Mesendoderm (in vitro differentiated cells): ENCODE measurements at regions not wholly inside any gene's neighbourhood (a gene's known extent, or its start where the extent isn't known, plus 50 kb on each side); places are given as distances from the start of the nearest gene placed in this dataset.
"Not testable (repeated sequence)": the region's sequence is repeated elsewhere in the genome, so short reads cannot be mapped to it uniquely, and the experiment has no call there.

Experiments
- DNase-seq: peaks from one replicate; pipeline ENCODE4 v3.0.0; 2013
- H2AK5ac ChIP-seq: 2 replicates; pipeline ENCODE4 v1.6.1; 2013; ENCODE audit warnings: low read length, inconsistent platforms
- H2BK120ac ChIP-seq: 2 replicates; pipeline ENCODE4 v1.6.1; 2013; ENCODE audit warnings: low read depth, mild to moderate bottlenecking, low read length, moderate library complexity, mixed read lengths
- H2BK15ac ChIP-seq: replicated peaks from 2 replicates; pipeline ENCODE4 v1.6.1; 2013; ENCODE audit warnings: low read depth, mild to moderate bottlenecking, moderate library complexity
- H2BK5ac ChIP-seq: 2 replicates; pipeline ENCODE4 v1.6.1; 2013; ENCODE audit warnings: low read length, inconsistent platforms
- H3K18ac ChIP-seq: 2 replicates; pipeline ENCODE4 v1.6.1; 2013; ENCODE audit warnings: mild to moderate bottlenecking, low read length, mixed read lengths
- H3K23ac ChIP-seq: one replicate; pipeline ENCODE4 v1.6.1; 2013; ENCODE audit warnings: low read length
- H3K27ac ChIP-seq: 2 replicates; pipeline ENCODE4 v1.5.1; 2013; ENCODE audit warnings: low read depth, mild to moderate bottlenecking, inconsistent platforms, low read length, moderate library complexity
- H3K27me3 ChIP-seq: 2 replicates; pipeline ENCODE4 v1.6.1; 2013; ENCODE audit warnings: low read length, control low read depth, mild to moderate bottlenecking, inconsistent platforms; ENCODE audit not compliant: insufficient read depth, poor library complexity
- H3K36me3 ChIP-seq: 2 replicates; pipeline ENCODE4 v1.6.1; 2013; ENCODE audit warnings: low read length, inconsistent platforms; ENCODE audit not compliant: control insufficient read depth, insufficient read depth
- H3K4ac ChIP-seq: one replicate; pipeline ENCODE4 v1.6.1; 2013; ENCODE audit warnings: low read depth, mild to moderate bottlenecking, low read length, moderate library complexity
- H3K4me1 ChIP-seq: 2 replicates; pipeline ENCODE4 v1.6.1; 2013; ENCODE audit warnings: low read depth, low read length, inconsistent platforms; ENCODE audit not compliant: control insufficient read depth
- H3K4me2 ChIP-seq: 2 replicates; pipeline ENCODE4 v1.6.1; 2013; ENCODE audit warnings: low read length
- H3K4me3 ChIP-seq: 2 replicates; pipeline ENCODE4 v1.5.1; 2013; ENCODE audit warnings: mild to moderate bottlenecking, low read length
- H3K56ac ChIP-seq: one replicate; pipeline ENCODE4 v1.6.1; 2013; ENCODE audit warnings: low read length
- H3K79me1 ChIP-seq: 2 replicates; pipeline ENCODE4 v1.6.1; 2013; ENCODE audit warnings: low read length, inconsistent platforms
- H3K79me2 ChIP-seq: 2 replicates; pipeline ENCODE4 v1.6.1; 2013; ENCODE audit warnings: mild to moderate bottlenecking, low read length; ENCODE audit not compliant: control insufficient read depth, insufficient read depth
- H3K9ac ChIP-seq: 2 replicates; pipeline ENCODE4 v1.6.1; 2013; ENCODE audit warnings: low read length, inconsistent platforms
- H4K5ac ChIP-seq: one replicate; pipeline ENCODE4 v1.6.1; 2013; ENCODE audit warnings: low read length
- H4K8ac ChIP-seq: one replicate; pipeline ENCODE4 v1.6.1; 2013; ENCODE audit warnings: low read depth, mild to moderate bottlenecking, control low read depth, low read length, moderate library complexity
- WGBS: extraction: QIAGEN DNeasy Blood & Tissue Kit; methylation state at CpG from one replicate; pipeline ENCODE4 v1.1.7; 2013; ENCODE audit warnings: low lambda C conversion rate, missing lambda C conversion rate; ENCODE audit not compliant: insufficient coverage; ENCODE audit errors: extremely low coverage; 5-methylcytosine and 5-hydroxymethylcytosine counted together

DNA sequence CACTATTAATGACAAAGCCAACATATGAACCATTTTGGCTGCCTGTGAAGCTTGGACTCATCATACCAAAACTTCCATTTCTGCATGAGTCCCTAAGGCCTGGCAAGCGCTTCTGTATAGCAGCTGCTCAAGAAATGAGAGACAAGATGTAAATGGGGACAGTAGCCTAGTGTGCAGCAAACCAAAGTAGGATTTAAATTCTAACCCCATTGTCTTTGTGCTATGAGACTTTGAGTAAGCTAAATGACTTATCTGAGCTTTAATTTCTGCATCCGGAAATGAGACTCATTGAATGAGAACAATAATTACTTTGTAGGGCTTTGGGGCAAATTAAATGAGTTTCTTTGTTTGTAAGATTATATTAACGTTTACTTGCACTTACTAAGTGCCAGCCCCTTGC lies 536.4 kb upstream of the CDH7 start:
- Histone ChIP-seq H3K4me3 (no peak overlapping the region), H3K9ac (no peak overlapping the region), H3K4me2 (no peak overlapping the region), H2BK15ac (no peak overlapping the region), H3K4ac (no peak overlapping the region), H4K8ac (no peak overlapping the region), H3K4me1 (no peaks in the 10 kb centered on the region), H3K36me3 (no peaks in the 10 kb centered on the region), H4K5ac (no peak overlapping the region), H3K23ac (no peak overlapping the region), H3K18ac (no peak overlapping the region), H2BK120ac (no peak overlapping the region), H3K79me2 (no peaks in the 10 kb centered on the region), H3K79me1 (no peaks in the 10 kb centered on the region), H3K27ac (no peak overlapping the region), H2AK5ac (no peak overlapping the region), H3K56ac (no peak overlapping the region), H3K27me3 (no peaks in the 10 kb centered on the region), H2BK5ac (no peak overlapping the region)
- WGBS, result no CpG with 5 or more reads among the region's 3 CpGs
- DNase-seq, result no peak

GRCh38 chr18:65206551-65207260 lies 544.1 kb upstream of the CDH7 start:
- H3K23ac ChIP-seq, result no peak overlapping the region
- H2BK120ac ChIP-seq, result no peak overlapping the region
- no peak overlapping the region for H2BK15ac ChIP-seq
- no CpG with 5 or more reads among the region's 24 CpGs for WGBS
- H3K27ac ChIP-seq, result no peak overlapping the region
- H3K36me3 ChIP-seq, result no peaks in the 10 kb centered on the region
- no peak overlapping the region for H3K56ac ChIP-seq
- no peak overlapping the region for H3K4me2 ChIP-seq
- no peaks in the 10 kb centered on the region for H3K27me3 ChIP-seq
- H3K79me1 ChIP-seq, result no peaks in the 10 kb centered on the region
- no peaks in the 10 kb centered on the region for H3K4me1 ChIP-seq
- no peak overlapping the region for H4K8ac ChIP-seq
- H2BK5ac ChIP-seq, result no peak overlapping the region
- no peak overlapping the region for H4K5ac ChIP-seq
- no peak overlapping the region for H2AK5ac ChIP-seq
- no peak overlapping the region for H3K4me3 ChIP-seq
- H3K79me2 ChIP-seq, result no peaks in the 10 kb centered on the region
- H3K18ac ChIP-seq, result no peak overlapping the region
- H3K4ac ChIP-seq, result no peak overlapping the region
- H3K9ac ChIP-seq, result no peak overlapping the region
- DNase-seq, result peak; percentile 49

GRCh38 chr18:65202091-65202490 lies 548.7 kb upstream of the CDH7 start:
- no peak overlapping the region for H2BK15ac ChIP-seq
- H3K27me3 ChIP-seq, result no peaks in the 10 kb centered on the region
- H3K4me1 ChIP-seq, result no peaks in the 10 kb centered on the region
- WGBS, result no CpG with 5 or more reads among the region's 4 CpGs
- no peak overlapping the region for H4K8ac ChIP-seq
- H3K18ac ChIP-seq, result no peak overlapping the region
- no peaks in the 10 kb centered on the region for H3K79me1 ChIP-seq
- H2AK5ac ChIP-seq, result no peak overlapping the region
- no peak overlapping the region for H2BK120ac ChIP-seq
- no peak overlapping the region for H2BK5ac ChIP-seq
- no peak overlapping the region for H3K4me2 ChIP-seq
- H3K27ac ChIP-seq, result no peak overlapping the region
- no peak overlapping the region for H3K23ac ChIP-seq
- H3K79me2 ChIP-seq, result no peaks in the 10 kb centered on the region
- no peak overlapping the region for H3K9ac ChIP-seq
- H4K5ac ChIP-seq, result no peak overlapping the region
- no peak overlapping the region for H3K4me3 ChIP-seq
- no peak for DNase-seq
- no peaks in the 10 kb centered on the region for H3K36me3 ChIP-seq
- no peak overlapping the region for H3K56ac ChIP-seq
- no peak overlapping the region for H3K4ac ChIP-seq

DNA sequence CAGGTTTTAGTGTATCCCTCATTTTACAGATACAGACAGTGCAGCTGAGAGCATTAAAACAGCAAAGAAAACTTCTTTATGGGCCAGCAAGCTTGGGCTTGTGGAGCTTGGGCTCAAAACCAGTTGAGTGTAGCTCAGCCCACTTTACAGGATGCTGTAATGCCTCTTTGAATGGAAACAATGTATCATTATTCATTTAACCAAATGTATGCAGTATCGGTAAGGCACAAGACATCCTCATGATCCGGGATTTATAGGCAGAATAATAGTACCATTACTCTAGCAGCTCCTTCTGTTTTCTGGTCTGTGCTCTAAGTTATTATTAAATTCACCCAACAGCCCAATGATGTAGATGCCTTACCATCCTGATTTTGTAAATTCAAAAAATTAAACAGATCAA lies 575.1 kb upstream of the CDH7 start:
- WGBS, result no CpG with 5 or more reads among the region's 2 CpGs
- no peak overlapping the region for H3K18ac ChIP-seq

GRCh38 chr18:65162086-65162485 lies 588.7 kb upstream of the CDH7 start:
- H2BK120ac ChIP-seq, H4K5ac ChIP-seq, H3K18ac ChIP-seq, H3K4ac ChIP-seq, H3K56ac ChIP-seq, H4K8ac ChIP-seq, H2BK15ac ChIP-seq, H3K4me3 ChIP-seq, H3K9ac ChIP-seq, H3K79me1 ChIP-seq, H3K27ac ChIP-seq, H3K4me2 ChIP-seq, H3K4me1 ChIP-seq, H3K79me2 ChIP-seq, H3K27me3 ChIP-seq, H2BK5ac ChIP-seq, H2AK5ac ChIP-seq, H3K36me3 ChIP-seq, H3K23ac ChIP-seq, DNase-seq: not testable (repeated sequence)
- no CpG with 5 or more reads among the region's 13 CpGs for WGBS

More for the DNA sequence above, 575.1 kb upstream of the CDH7 start:
- H2BK120ac ChIP-seq, result no peak overlapping the region
- no peak overlapping the region for H3K23ac ChIP-seq
- no peak overlapping the region for H3K4ac ChIP-seq
- H2BK5ac ChIP-seq, result no peak overlapping the region
- H4K5ac ChIP-seq, result no peak overlapping the region
- H3K79me1 ChIP-seq, result no peaks in the 10 kb centered on the region
- H4K8ac ChIP-seq, result no peak overlapping the region
- H3K4me1 ChIP-seq, result no peaks in the 10 kb centered on the region
- no peak overlapping the region for H2BK15ac ChIP-seq
- H2AK5ac ChIP-seq, result no peak overlapping the region
- no peak overlapping the region for H3K56ac ChIP-seq
- H3K79me2 ChIP-seq, result no peaks in the 10 kb centered on the region
- H3K27ac ChIP-seq, result no peak overlapping the region
- no peaks in the 10 kb centered on the region for H3K36me3 ChIP-seq
- H3K4me2 ChIP-seq, result no peak overlapping the region
- H3K4me3 ChIP-seq, result no peak overlapping the region
- no peak for DNase-seq
- H3K27me3 ChIP-seq, result no peaks in the 10 kb centered on the region
- no peak overlapping the region for H3K9ac ChIP-seq

DNA sequence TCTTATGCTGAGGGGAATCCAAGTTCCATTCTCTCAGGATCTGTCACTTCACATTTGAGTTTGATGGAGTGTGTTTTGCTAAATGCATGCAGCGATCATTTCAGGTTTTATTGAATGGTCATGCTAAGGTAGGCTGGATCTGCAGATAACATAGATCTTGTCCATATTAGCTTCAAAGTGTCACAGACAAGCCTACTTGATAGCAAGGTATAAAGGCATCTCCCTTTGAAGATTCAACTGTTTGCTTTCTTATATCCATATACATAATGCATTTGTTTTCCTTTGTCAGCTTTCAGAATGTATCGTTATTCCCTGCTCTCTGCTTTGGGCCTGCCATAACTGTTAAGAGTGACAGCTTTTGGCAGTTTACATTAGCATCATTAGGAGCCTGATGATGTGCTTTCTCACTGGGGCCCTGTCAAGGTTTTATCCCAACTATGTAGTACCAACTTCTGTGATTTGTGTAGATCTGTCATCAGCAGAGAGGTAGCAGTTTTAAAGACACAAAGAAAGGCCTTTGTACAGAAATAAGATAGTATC lies 604.3 kb upstream of the CDH7 start:
- no peak overlapping the region for H3K9ac ChIP-seq
- H3K27me3 ChIP-seq, result no peaks in the 10 kb centered on the region
- H3K4ac ChIP-seq, result no peak overlapping the region
- no peaks in the 10 kb centered on the region for H3K79me2 ChIP-seq
- H3K79me1 ChIP-seq, result no peaks in the 10 kb centered on the region
- H3K4me3 ChIP-seq, result no peak overlapping the region
- no peak overlapping the region for H4K8ac ChIP-seq
- no peak overlapping the region for H2BK120ac ChIP-seq
- no peak overlapping the region for H3K18ac ChIP-seq
- H3K4me2 ChIP-seq, result no peak overlapping the region
- WGBS, result no CpG with 5 or more reads among the region's 2 CpGs
- H3K56ac ChIP-seq, result no peak overlapping the region
- no peak overlapping the region for H2BK5ac ChIP-seq
- no peak overlapping the region for H2AK5ac ChIP-seq
- no peak overlapping the region for H3K27ac ChIP-seq
- DNase-seq, result no peak
- H2BK15ac ChIP-seq, result no peak overlapping the region
- H3K36me3 ChIP-seq, result no peaks in the 10 kb centered on the region
- H3K23ac ChIP-seq, result no peak overlapping the region
- H3K4me1 ChIP-seq, result no peaks in the 10 kb centered on the region
- H4K5ac ChIP-seq, result no peak overlapping the region
